ENCODE measurements at regions not wholly inside any gene's neighbourhood (a gene's known extent, or its start where the extent isn't known, plus 50 kb on each side); places are given as distances from the start of the nearest gene placed in this dataset.

- no peak for DNase-seq
Observed at GRCh38 chr12:110995615-110996014, 75.2 kb upstream of the MYL2 start.

DNA sequence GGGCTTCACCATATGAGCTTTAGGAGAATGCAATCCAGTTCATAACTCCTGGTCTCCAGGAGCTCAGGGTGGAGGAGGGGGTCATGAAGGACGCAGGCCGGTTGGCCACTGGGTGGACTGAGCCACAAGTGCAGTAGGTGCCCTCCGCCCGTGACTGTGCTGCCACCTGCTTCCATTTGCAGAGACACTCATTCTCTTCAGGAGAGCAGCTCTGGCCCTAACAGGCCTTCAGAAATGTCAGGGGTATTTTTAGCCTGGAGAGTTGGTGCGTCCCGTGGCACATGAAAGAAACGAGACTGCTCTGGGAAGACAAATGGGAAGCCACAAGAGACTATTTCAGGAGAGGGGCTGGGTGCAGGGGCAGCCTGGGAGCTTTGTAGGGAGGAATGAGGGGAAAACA is 74.6 kb upstream of the MYL2 start:
- DNase-seq = no peak

DNA sequence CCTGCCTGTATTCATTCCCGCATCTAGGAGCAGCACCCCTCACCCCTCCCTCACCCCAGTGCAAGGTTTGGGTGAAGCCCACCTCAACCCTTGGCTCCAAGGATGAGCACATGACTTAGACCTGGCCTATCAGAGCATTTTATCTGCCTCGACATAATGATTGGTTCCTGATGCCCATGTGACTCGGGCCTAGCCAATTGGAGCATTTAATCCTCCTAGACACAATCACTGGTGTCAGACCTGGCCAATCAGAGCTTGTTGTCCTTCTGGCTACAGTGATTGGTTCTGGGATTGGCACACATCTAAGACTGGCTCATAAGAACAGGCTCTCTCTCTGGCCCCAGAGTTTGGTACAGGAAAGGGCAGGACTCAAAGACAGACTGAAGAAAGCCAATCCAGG is 73.1 kb upstream of the MYL2 start:
- DNase-seq = peak; percentile 12

- DNase-seq = peak; percentile 62
Observed at GRCh38 chr12:110992909-110993308, 72.5 kb upstream of the MYL2 start.

DNA sequence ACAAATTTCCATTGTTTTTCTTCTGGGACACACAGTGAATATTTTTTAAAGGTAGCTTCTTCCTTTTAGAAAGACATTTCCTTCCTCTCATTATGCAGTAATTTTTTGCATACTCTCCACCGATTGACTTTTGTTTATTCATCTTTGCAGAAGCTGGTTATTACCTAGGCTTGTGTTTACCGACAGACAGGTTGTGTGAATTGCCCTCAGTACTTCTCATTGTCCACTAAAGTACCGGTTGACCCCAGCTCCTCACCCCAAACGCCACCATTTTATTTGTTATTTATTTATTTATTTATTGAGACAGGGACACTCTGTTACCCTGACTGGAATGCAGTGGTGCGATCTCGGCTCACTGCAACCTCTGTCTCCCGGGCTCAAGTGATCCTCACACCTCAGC is 63.4 kb upstream of the MYL2 start:
- no peak for DNase-seq

DNA sequence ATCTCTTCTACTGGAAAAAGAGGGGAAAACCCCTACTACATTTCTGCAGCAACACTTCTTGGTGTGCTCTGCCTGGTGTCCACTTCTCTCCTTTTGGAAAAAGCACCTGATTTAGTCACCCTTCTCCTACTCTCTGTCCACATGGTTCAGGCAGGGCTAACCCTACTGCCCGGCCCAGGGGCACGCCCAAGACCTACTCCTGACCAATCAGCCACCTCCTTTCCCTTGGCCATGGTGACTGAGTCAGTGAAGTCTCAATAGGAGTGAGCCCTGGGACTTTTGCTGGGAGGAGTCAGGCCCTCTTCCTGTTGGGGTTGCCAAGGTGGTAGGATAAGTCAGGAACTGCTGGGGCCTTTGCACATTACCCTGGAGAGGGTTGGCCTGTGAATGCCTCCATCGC is 52.5 kb upstream of the MYL2 start:
- no peak for DNase-seq

GRCh38 chr12:110971936-110972335 is 51.6 kb upstream of the MYL2 start:
- no peak for DNase-seq

DNA sequence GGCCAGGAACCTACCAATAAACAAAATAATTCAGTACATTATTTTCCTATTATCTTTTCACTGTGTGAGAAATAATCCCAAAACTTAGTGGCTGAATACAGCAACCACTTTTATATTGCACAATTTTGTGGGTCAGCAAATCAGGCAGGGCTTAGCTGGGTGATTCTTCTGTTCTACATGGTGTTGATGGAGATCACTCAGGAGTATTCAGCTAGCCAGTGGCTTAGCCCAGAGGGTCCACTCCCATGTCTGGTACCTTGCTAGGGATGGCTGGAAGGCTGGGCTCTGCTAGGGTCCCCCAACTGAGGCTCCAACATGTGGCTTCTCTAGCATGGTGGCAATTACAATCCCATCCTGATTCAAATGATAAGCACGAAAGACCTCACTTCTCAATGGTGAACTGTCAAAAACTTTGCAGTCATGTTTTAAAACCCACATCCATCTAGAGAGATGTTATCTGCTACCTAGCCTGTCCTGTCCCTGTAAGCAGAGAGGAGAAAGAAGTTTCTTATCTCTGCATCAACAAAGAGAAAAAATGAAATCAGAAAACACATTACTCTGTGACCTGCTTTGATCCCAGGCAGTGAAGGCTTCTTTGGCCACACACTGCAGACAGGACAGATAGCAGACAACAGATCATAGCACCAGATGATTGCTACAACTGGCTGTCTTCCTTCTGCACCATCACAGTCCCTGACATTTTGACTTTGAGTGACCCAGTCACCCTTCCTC is 51.0 kb upstream of the MYL2 start:
- peak; percentile 32 for DNase-seq
